ENCODE measurements at regions not wholly inside any gene's neighbourhood (a gene's known extent, or its start where the extent isn't known, plus 50 kb on each side); places are given as distances from the start of the nearest gene placed in this dataset.

DNA sequence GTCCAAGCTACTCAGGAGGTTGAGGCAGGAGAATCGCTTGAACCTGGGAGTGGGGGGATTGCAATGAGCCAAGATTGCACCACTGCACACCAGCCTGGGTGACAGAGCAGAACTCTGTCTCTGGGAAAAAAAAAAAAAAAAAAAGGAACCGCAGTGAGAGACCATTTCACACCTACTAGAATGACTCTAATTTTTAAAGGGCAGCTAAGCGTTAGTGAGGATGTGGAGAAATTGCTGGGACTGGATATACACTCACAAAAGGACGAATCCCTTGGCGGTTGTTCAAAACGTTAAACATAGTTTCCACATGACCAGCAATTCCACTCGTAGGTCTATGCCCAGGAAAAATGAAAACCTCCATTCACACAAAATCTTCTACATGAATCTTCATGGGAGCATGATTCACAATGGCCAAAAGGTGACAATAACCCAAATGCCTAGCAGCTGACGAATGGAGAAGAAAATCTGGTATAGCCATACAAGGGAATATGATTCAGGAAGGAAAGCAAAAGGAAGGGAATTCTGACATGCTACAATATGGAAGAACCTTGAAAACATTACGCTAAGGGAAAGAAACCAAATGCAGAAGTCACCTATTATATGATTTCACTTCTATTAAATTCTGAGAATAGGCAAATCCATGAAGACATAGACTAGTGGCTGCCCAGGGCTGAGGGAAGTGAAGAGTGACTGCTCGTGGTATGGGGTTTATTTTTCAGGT, 127.0 kb downstream of the CHSY1 start:
- 49% methylated on average over 8 of the region's 10 CpGs for WGBS (ENCODE audit: insufficient coverage)
- Mint-ChIP-seq H3K4me1 (peaks cover 70 to 74% of the 10 kb centered on the region in 2 donors), H3K36me3 (no peaks in the 10 kb centered on the region), H3K9me3 (no peaks in the 10 kb centered on the region), H3K27ac (peak overlapping the region; percentile 70 to 80), H3K27me3 (ENCODE audit: low read depth in 2 of 2) (no peaks in the 10 kb centered on the region), H3K4me3 (peak overlapping the region; percentile 37)
- DNase-seq = peak in 1 of 2 donors; percentile 15
- no peak for TF ChIP-seq CTCF (IDR thresholded peaks at IDR 0.05)
- no peaks in the 10 kb centered on the region for H3K27me3 ChIP-seq (ENCODE audit: control insufficient read depth, insufficient read depth, low read length)
- no peak overlapping the region for H3K27ac ChIP-seq (ENCODE audit: low read length)
- H3K36me3 ChIP-seq (ENCODE audit: control insufficient read depth, insufficient read depth, low read length) = no peaks in the 10 kb centered on the region
- H3K4me1 ChIP-seq (ENCODE audit: control insufficient read depth, insufficient read depth, low read length) = peaks cover 57% of the 10 kb centered on the region
- no peak overlapping the region for H3K4me3 ChIP-seq (ENCODE audit: low read length)
- intact Hi-C loops (cut with micrococcal nuclease) = no loop called here
- ATAC-seq = peak; percentile 25 to 62 (median 48)
- H3K9me3 ChIP-seq (ENCODE audit: control insufficient read depth, insufficient read depth, low read length) = no peaks in the 10 kb centered on the region

DNA sequence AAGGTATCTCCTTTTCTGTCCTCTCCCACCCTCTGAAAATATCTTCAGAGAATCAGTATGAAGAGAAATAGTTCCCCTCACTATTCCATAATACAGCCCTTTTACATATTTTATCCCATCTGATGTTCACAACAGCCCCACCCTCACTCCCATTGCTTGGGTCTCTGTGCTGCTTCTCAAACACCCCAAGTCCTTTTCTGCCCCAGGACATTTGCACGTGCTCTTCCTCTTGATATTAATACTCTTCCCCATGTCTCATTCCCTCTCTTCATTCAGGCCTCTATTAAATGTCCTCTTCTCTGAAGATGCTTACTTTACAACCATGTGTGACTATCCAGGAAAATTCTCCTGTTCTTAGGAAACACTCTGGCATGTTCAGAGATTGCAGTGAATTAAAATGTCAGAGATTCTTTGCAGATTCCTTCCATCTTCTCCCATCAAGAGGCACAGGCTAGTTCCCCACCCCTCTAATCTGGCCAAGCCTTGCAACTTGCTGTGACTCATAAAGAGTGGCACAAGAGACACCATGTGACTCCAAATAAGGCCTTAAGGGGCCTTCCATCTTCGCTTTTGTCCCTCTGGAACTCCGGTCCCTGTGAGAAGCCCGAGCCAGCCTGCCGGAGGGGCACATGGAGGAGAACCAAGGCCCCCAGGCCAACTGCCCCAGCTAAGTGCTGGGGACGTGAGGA, 128.5 kb downstream of the CHSY1 start:
- ATAC-seq (no peak), DNase-seq (no peak)
- Mint-ChIP-seq H3K4me1 (peaks cover 66 to 67% of the 10 kb centered on the region in 2 donors), H3K9me3 (no peaks in the 10 kb centered on the region), H3K27me3 (ENCODE audit: low read depth in 2 of 2) (no peaks in the 10 kb centered on the region), H3K27ac (peak overlapping the region; percentile 5 to 70), H3K36me3 (no peaks in the 10 kb centered on the region), H3K4me3 (no peak overlapping the region)
- WGBS (ENCODE audit: insufficient coverage) = 95% methylated on average over 6 of the region's 6 CpGs
- no peak overlapping the region for H3K27ac ChIP-seq (ENCODE audit: low read length)
- intact Hi-C loops (cut with micrococcal nuclease) = no loop called here
- H3K9me3 ChIP-seq (ENCODE audit: control insufficient read depth, insufficient read depth, low read length) = no peaks in the 10 kb centered on the region
- no peaks in the 10 kb centered on the region for H3K36me3 ChIP-seq (ENCODE audit: control insufficient read depth, insufficient read depth, low read length)
- no peak for TF ChIP-seq CTCF (IDR thresholded peaks at IDR 0.05)
- no peak overlapping the region for H3K4me3 ChIP-seq (ENCODE audit: low read length)
- no peaks in the 10 kb centered on the region for H3K27me3 ChIP-seq (ENCODE audit: control insufficient read depth, insufficient read depth, low read length)
- peaks cover 57% of the 10 kb centered on the region for H3K4me1 ChIP-seq (ENCODE audit: control insufficient read depth, insufficient read depth, low read length)

GRCh38 chr15:101122806-101123205, 129.0 kb downstream of the CHSY1 start:
- no peak for ATAC-seq
- Histone ChIP-seq H3K9me3 (ENCODE audit: control insufficient read depth, insufficient read depth, low read length) (no peaks in the 10 kb centered on the region), H3K4me1 (ENCODE audit: control insufficient read depth, insufficient read depth, low read length) (peaks cover 51% of the 10 kb centered on the region), H3K27me3 (ENCODE audit: control insufficient read depth, insufficient read depth, low read length) (no peaks in the 10 kb centered on the region), H3K4me3 (ENCODE audit: low read length) (no peak overlapping the region), H3K36me3 (ENCODE audit: control insufficient read depth, insufficient read depth, low read length) (no peaks in the 10 kb centered on the region), H3K27ac (ENCODE audit: low read length) (no peak overlapping the region)
- Mint-ChIP-seq H3K4me3 (peak overlapping the region; percentile 63), H3K27me3 (ENCODE audit: low read depth in 2 of 2) (no peaks in the 10 kb centered on the region), H3K9me3 (no peaks in the 10 kb centered on the region), H3K4me1 (peaks cover 60 to 61% of the 10 kb centered on the region in 2 donors), H3K27ac (no peak overlapping the region), H3K36me3 (no peaks in the 10 kb centered on the region)
- no peak for DNase-seq
- WGBS (ENCODE audit: insufficient coverage) = 69% methylated on average over 8 of the region's 8 CpGs
- intact Hi-C loops (cut with micrococcal nuclease) = no loop called here
- TF ChIP-seq CTCF (IDR thresholded peaks at IDR 0.05) = no peak

All from natural killer cell (primary cell).